Ascending aorta (tissue), 2 donors: ENCODE measurements at regions not wholly inside any gene's neighbourhood (a gene's known extent, or its start where the extent isn't known, plus 50 kb on each side); places are given as distances from the start of the nearest gene placed in this dataset.

Experiments
- DNase-seq, 2 donors: peaks; one replicate each; pipeline ENCODE4 v3.0.0-alpha.2; 2019; ENCODE audit warnings: low spot score in 2 of 2
- H3K27ac ChIP-seq, 2 donors: fragments of 200-600 bp; sonication (generic); one replicate each; pipeline ENCODE4 v1.5.1; 2016 to 2017; ENCODE audit warnings: mild to moderate bottlenecking in 1 of 2
- H3K27me3 ChIP-seq: fragments of 200-600 bp; sonication (generic); one replicate; pipeline ENCODE4 v1.5.1; 2017
- H3K36me3 ChIP-seq, 2 donors: fragments of 200-600 bp; sonication (generic); one replicate each; pipeline ENCODE4 v1.5.1; 2016
- H3K4me1 ChIP-seq, 2 donors: fragments of 200-600 bp; sonication (generic); one replicate each; pipeline ENCODE4 v1.5.1; 2016 to 2017; ENCODE audit warnings: mild to moderate bottlenecking in 1 of 2
- H3K4me3 ChIP-seq, 2 donors: fragments of 200-600 bp; sonication (generic); one replicate each; pipeline ENCODE4 v1.5.1; 2016 to 2017; ENCODE audit warnings: mild to moderate bottlenecking in 1 of 2
- H3K9me3 ChIP-seq, 2 donors: fragments of 200-600 bp; sonication (generic); one replicate each; pipeline ENCODE4 v1.5.1; 2016
- CTCF ChIP-seq, 3 experiments: fragments of 200-600 bp in 2 of 3; fragments of 450-650 bp in 1 of 3; sonication (generic) in 2 of 3; IDR thresholded peaks; one replicate each; pipeline ENCODE4 v1.5.1; 2016 to 2019; ENCODE audit warnings: antibody characterized with exemption in 3 of 3, mild to moderate bottlenecking in 1 of 3, moderate library complexity in 1 of 3
- intact Hi-C: fragments of 100-400 bp; cut with DNase I; formaldehyde crosslinking; loops from one replicate; pipeline ENCODE4 v1.15.1; 2023

- no peak overlapping the region for H3K27ac ChIP-seq
- DNase-seq = no peak
- no peaks in the 10 kb centered on the region for H3K36me3 ChIP-seq
- no peaks in the 10 kb centered on the region for H3K9me3 ChIP-seq
- no peak for TF ChIP-seq CTCF (IDR thresholded peaks at IDR 0.05)
- no peak overlapping the region for H3K4me3 ChIP-seq
- H3K4me1 ChIP-seq = no peaks in the 10 kb centered on the region
- H3K27me3 ChIP-seq = no peaks in the 10 kb centered on the region
- intact Hi-C loops = no loop called here
These were observed 1949.6 kb upstream of the WWC1 start for GRCh38 chr5:166341740-166342337.

- TF ChIP-seq CTCF (IDR thresholded peaks at IDR 0.05) = no peak
- Histone ChIP-seq H3K27ac (no peak overlapping the region), H3K36me3 (no peaks in the 10 kb centered on the region), H3K27me3 (no peaks in the 10 kb centered on the region), H3K9me3 (no peaks in the 10 kb centered on the region), H3K4me1 (no peaks in the 10 kb centered on the region), H3K4me3 (no peak overlapping the region)
- intact Hi-C loops = no loop called here
- DNase-seq = no peak
These were observed 1949.0 kb upstream of the WWC1 start for GRCh38 chr5:166342402-166342801.

- H3K4me3 ChIP-seq = no peak overlapping the region
- no peaks in the 10 kb centered on the region for H3K36me3 ChIP-seq
- no peak for DNase-seq
- no peak overlapping the region for H3K27ac ChIP-seq
- no peaks in the 10 kb centered on the region for H3K4me1 ChIP-seq
- no peak for TF ChIP-seq CTCF (IDR thresholded peaks at IDR 0.05)
- intact Hi-C loops = no loop called here
- H3K27me3 ChIP-seq = no peaks in the 10 kb centered on the region
- H3K9me3 ChIP-seq = no peaks in the 10 kb centered on the region
These were observed 1944.6 kb upstream of the WWC1 start for GRCh38 chr5:166346726-166347374.

GRCh38 chr5:166349046-166349445 lies 1942.4 kb upstream of the WWC1 start:
- no peak overlapping the region for H3K4me3 ChIP-seq
- H3K4me1 ChIP-seq = no peaks in the 10 kb centered on the region
- no peak for TF ChIP-seq CTCF (IDR thresholded peaks at IDR 0.05)
- no peak for DNase-seq
- intact Hi-C loops = no loop called here
- no peak overlapping the region for H3K27ac ChIP-seq
- H3K36me3 ChIP-seq = no peaks in the 10 kb centered on the region
- no peaks in the 10 kb centered on the region for H3K9me3 ChIP-seq
- no peaks in the 10 kb centered on the region for H3K27me3 ChIP-seq

GRCh38 chr5:166353580-166353979 lies 1937.9 kb upstream of the WWC1 start:
- no peak overlapping the region for H3K27ac ChIP-seq
- no peak for TF ChIP-seq CTCF (IDR thresholded peaks at IDR 0.05)
- H3K9me3 ChIP-seq = no peaks in the 10 kb centered on the region
- DNase-seq = no peak
- no peak overlapping the region for H3K4me3 ChIP-seq
- no peaks in the 10 kb centered on the region for H3K36me3 ChIP-seq
- intact Hi-C loops = no loop called here
- no peaks in the 10 kb centered on the region for H3K4me1 ChIP-seq
- H3K27me3 ChIP-seq = no peaks in the 10 kb centered on the region
